ENCODE measurements at regions not wholly inside any gene's neighbourhood (a gene's known extent, or its start where the extent isn't known, plus 50 kb on each side); places are given as distances from the start of the nearest gene placed in this dataset.

- Mint-ChIP-seq H3K4me3 (ENCODE audit: unreplicated experiment) (no peak overlapping the region), H3K27me3 (ENCODE audit: unreplicated experiment) (peaks cover 35% of the 10 kb centered on the region), H3K9me3 (ENCODE audit: unreplicated experiment) (no peaks in the 10 kb centered on the region), H3K36me3 (ENCODE audit: unreplicated experiment) (no peaks in the 10 kb centered on the region), H3K4me1 (ENCODE audit: unreplicated experiment) (peaks cover 1% of the 10 kb centered on the region), H3K27ac (ENCODE audit: unreplicated experiment) (no peak overlapping the region)
- no peak for DNase-seq (ENCODE audit: extremely low spot score, unreplicated experiment)
- TF ChIP-seq CTCF (IDR thresholded peaks at IDR 0.05): no peak
Observed at GRCh38 chr4:24235618-24236017, 345.8 kb upstream of the PPARGC1A start.

- peaks cover 36% of the 10 kb centered on the region for H3K27me3 Mint-ChIP-seq (ENCODE audit: unreplicated experiment)
- H3K4me3 Mint-ChIP-seq (ENCODE audit: unreplicated experiment): no peak overlapping the region
- H3K9me3 Mint-ChIP-seq (ENCODE audit: unreplicated experiment): no peaks in the 10 kb centered on the region
- no peak overlapping the region for H3K27ac Mint-ChIP-seq (ENCODE audit: unreplicated experiment)
- no peaks in the 10 kb centered on the region for H3K36me3 Mint-ChIP-seq (ENCODE audit: unreplicated experiment)
- no peak for TF ChIP-seq CTCF (IDR thresholded peaks at IDR 0.05)
- no peaks in the 10 kb centered on the region for H3K4me1 Mint-ChIP-seq (ENCODE audit: unreplicated experiment)
- no peak for DNase-seq (ENCODE audit: extremely low spot score, unreplicated experiment)
Observed at GRCh38 chr4:24234288-24234848, 344.5 kb upstream of the PPARGC1A start.

GRCh38 chr4:24230955-24231354 is 341.1 kb upstream of the PPARGC1A start:
- Mint-ChIP-seq H3K4me3 (ENCODE audit: unreplicated experiment) (no peak overlapping the region), H3K36me3 (ENCODE audit: unreplicated experiment) (no peaks in the 10 kb centered on the region), H3K27ac (ENCODE audit: unreplicated experiment) (no peak overlapping the region), H3K4me1 (ENCODE audit: unreplicated experiment) (peaks cover 4% of the 10 kb centered on the region), H3K27me3 (ENCODE audit: unreplicated experiment) (peaks cover 34% of the 10 kb centered on the region), H3K9me3 (ENCODE audit: unreplicated experiment) (peaks cover 5% of the 10 kb centered on the region)
- DNase-seq (ENCODE audit: extremely low spot score, unreplicated experiment): no peak
- TF ChIP-seq CTCF (IDR thresholded peaks at IDR 0.05): no peak

GRCh38 chr4:24229978-24230377 is 340.1 kb upstream of the PPARGC1A start:
- Mint-ChIP-seq H3K27ac (ENCODE audit: unreplicated experiment) (no peak overlapping the region), H3K27me3 (ENCODE audit: unreplicated experiment) (peaks cover 32% of the 10 kb centered on the region), H3K4me1 (ENCODE audit: unreplicated experiment) (peaks cover 9% of the 10 kb centered on the region), H3K9me3 (ENCODE audit: unreplicated experiment) (peaks cover 5% of the 10 kb centered on the region), H3K4me3 (ENCODE audit: unreplicated experiment) (no peak overlapping the region), H3K36me3 (ENCODE audit: unreplicated experiment) (no peaks in the 10 kb centered on the region)
- no peak for TF ChIP-seq CTCF (IDR thresholded peaks at IDR 0.05)
- no peak for DNase-seq (ENCODE audit: extremely low spot score, unreplicated experiment)

GRCh38 chr4:24228692-24229091 is 338.8 kb upstream of the PPARGC1A start:
- Mint-ChIP-seq H3K4me3 (ENCODE audit: unreplicated experiment) (no peak overlapping the region), H3K36me3 (ENCODE audit: unreplicated experiment) (no peaks in the 10 kb centered on the region), H3K27ac (ENCODE audit: unreplicated experiment) (no peak overlapping the region), H3K9me3 (ENCODE audit: unreplicated experiment) (peaks cover 5% of the 10 kb centered on the region), H3K27me3 (ENCODE audit: unreplicated experiment) (peaks cover 36% of the 10 kb centered on the region), H3K4me1 (ENCODE audit: unreplicated experiment) (peaks cover 13% of the 10 kb centered on the region)
- no peak for DNase-seq (ENCODE audit: extremely low spot score, unreplicated experiment)
- no peak for TF ChIP-seq CTCF (IDR thresholded peaks at IDR 0.05)

Measured in osteocyte (in vitro differentiated cells).